ENCODE measurements at regions not wholly inside any gene's neighbourhood (a gene's known extent, or its start where the extent isn't known, plus 50 kb on each side); places are given as distances from the start of the nearest gene placed in this dataset.

DNA sequence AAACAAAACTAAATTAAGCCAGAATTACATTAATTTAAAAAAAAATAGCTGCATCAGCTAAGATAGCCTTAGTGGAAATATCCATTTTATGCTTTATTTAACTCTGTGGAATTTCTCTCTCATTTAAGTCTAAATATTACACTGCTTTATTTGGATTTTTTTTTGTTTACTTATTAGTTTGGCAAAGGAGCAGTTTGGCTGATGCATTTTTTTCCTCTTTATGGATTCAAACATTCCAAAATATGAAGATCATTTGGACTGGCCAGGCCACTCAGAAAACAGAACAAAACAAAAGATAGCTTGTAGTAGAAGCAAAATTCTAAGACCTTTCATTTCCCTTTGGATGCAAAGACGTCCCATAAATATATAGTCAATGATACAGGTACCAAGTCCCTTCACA, 707.3 kb upstream of the UBE2E2 start:
- no peak for DNase-seq

DNA sequence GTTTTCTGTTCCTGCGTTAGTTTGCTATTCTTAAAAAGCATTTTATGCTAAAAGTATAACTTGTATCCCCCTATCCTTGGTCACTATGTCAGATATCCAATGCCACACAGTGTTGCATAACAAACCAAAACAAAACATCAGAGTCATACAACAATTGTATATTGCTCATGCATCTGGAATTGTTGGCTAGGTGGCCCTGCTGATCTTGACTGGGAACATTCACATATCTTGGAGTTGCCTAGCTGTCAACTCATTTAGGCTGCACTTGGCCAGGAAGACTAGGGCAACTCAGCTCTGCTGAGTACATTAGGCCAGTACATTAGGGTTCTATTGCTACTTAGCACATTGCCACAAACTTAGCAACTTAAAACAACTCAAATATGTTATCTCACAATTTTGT, 706.5 kb upstream of the UBE2E2 start:
- no peak for DNase-seq

GRCh38 chr3:22506871-22507270, 696.3 kb upstream of the UBE2E2 start:
- DNase-seq = no peak

GRCh38 chr3:22507709-22508108, 695.4 kb upstream of the UBE2E2 start:
- DNase-seq = no peak

DNA sequence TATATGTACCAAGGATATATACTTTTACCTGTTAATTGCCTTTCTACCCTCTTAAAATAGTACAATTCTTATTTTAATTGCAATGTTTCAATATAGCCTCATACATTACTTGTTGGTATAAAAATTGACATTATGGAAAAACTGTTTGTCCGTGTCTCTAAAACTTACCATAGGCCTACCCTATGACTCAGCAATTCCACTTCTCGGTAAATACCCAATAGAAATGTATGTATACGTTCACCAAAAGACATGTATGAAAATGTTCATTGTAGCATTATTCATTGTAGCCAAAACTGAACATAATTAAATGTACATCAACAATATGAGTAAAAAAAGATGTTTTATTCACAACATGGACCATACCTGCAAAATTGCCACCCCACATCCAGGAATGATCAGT, 679.2 kb upstream of the UBE2E2 start:
- no peak for DNase-seq

DNA sequence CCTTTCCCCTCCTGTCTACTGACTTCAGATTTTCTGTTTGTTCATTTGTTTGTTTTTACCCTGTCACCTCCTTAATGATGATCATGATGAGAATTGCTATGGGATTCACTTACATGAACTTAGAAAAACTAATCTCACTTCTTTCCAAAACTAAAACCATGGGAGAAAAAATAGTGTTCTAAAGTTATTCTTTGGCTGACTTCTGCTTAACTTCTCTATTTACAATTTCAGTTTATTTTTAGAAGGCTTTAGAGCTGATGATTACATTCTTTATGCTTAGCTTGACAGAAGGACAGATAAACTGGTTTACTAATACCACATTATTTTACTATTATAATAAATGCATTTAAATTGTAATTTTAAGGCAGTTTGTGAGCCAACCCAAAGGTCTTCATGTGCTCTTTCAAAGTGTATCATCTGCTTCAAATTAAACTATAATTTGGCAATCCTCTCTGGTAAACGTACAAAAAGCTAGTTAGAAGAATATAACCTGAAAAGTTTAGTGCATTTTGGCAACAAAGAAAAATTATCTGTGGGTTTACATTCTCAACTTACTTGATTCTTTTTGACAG, 676.8 kb upstream of the UBE2E2 start:
- DNase-seq = no peak

- no peak for DNase-seq
Observed at GRCh38 chr3:22536541-22536940, 666.6 kb upstream of the UBE2E2 start.

GRCh38 chr3:22537560-22537959, 665.6 kb upstream of the UBE2E2 start:
- no peak for DNase-seq

DNA sequence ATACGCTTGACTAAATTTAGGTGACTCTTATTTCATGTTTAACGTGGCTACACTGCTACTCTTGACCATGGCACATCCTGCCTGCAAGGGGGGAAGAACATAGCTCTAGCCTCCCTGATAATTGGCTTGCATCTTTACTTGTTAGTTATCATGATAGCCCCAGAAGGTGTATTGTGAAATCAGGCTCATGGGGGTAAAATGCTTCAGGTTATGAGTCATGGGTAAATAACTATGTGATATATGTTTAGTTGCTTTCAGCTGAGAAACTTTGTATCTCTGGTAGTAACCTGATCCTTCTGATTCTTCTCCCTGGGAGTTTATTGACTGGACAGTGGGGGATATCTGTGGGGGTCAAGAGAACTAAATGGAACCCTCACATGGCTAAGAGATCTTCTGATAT, 660.8 kb upstream of the UBE2E2 start:
- no peak for DNase-seq

DNA sequence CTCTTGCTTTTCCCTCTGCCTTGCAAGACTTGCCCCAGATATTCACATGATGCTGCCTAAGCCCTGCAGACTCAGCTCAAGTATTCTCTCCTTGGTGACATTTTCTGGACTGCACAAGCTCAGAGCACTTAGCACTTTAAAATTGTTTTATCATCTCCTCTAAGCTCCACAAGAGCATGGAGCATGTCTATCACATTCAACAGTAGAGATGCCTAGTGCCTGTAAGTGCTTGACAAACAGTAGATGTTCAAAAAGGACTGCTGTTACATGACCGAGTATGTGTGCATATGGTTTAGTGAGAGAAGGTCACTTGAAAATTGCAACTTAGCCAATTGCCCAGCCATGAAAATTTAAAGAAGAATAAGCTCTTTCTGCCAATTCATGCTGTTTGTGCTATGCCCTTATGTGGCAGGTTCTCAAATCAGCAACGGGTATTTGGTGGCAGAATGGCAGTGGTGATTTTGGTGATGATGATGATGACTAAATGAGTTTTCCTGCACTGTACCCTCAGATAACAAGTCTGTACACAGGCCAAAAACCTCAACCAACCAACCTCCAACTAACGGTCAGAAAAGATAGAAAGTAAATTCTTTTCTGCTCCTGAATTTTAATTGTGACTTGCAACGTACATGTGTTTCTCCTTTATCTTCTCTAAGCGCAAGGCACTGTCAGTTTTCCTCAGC, 647.2 kb upstream of the UBE2E2 start:
- no peak for DNase-seq

- DNase-seq = no peak
Observed at GRCh38 chr3:22565393-22565792, 637.7 kb upstream of the UBE2E2 start.

DNA sequence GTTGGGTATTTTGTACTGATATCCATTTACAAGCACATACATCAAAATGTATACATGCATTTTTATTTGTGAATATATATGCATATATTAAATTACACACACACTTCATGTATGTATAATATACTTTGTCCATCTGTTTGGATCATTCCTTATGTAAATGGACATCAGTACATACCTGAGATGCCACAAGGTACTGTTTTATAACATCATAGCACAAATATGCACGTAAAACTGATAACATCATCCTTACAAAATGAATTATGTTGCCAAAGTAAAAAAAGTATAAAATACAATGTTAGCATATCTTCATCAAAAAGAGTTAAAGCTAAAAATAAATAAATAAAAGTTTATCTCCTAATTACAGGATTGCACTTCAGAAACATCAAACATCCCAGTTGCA, 634.8 kb upstream of the UBE2E2 start:
- no peak for DNase-seq

DNA sequence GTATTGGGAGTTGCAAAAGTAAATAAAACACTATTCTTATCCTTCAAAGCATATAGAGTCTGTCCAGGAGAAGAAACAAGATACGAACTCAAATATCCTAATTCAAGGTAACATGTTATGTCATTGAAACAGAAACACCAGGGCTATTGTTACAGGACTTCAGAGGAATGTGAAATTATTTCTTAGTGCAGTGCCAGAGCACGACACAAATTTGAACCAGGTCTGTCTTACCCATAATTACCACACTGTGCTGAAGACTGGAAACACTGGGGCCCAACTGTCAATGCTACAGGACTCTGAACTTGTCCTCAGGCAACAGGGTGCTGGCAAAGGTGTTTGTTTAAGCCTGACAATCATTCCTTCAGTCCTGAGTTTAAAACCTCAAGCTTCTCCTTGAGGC, 633.6 kb upstream of the UBE2E2 start:
- DNase-seq = no peak

GRCh38 chr3:22581007-22581406, 622.1 kb upstream of the UBE2E2 start:
- no peak for DNase-seq

DNA sequence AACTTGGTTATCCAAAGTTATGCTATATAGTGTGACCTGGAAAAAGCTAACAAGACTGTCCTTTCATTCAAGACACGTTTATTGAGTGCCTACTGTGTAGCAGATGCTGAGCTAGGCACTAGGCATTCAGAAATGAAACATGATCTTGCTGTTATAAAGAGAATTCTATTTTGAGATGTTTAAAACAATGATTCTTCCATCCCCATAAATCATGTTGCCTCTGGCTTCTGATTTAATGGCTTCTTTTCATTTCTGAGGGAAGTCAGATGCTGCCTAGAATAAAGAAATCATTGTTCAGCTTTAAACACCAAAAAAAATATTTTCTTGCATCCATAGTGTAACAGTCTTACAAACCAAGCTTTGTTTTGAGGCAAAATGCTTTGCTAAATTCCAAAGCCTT, 620.9 kb upstream of the UBE2E2 start:
- DNase-seq = no peak

- DNase-seq = no peak
Observed at GRCh38 chr3:22585504-22585903, 617.6 kb upstream of the UBE2E2 start.

DNA sequence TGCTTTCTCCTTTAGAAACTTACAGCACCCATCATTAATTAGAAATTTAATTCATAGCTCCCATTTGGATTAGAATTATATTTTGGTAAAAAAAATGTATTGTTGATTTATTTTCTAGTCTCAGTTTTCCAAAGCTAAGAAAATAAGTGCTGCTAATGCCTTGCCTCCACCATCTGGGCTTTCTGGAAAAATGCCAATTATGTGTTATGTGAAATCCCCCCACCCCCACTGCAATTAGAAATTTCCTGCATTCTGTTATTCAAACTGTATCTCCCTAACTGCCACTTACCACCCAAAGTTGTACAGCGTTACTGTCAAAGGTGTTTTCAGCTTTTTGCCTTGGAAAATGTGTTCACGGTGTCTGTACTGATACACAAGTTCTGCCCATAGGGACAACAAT, 617.2 kb upstream of the UBE2E2 start:
- DNase-seq = no peak

DNA sequence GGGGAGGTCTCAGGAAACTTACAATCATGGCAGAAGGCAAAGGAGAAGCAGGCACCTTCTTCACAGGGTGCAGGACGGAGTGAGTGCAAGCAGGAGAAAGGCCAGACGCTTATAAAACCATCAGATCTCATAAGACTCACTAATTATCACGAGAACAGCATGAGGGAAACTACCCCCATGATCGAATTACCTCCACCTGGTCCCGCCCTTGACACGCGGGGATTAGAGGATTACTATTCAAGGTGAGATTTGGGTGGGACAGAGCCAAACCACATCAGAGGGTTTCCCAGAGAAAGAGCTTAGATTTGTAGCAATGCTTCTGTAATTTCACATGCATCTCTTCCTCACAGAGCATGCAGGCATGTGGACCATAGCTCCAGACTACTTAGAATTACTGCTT, 615.7 kb upstream of the UBE2E2 start:
- DNase-seq = no peak

DNA sequence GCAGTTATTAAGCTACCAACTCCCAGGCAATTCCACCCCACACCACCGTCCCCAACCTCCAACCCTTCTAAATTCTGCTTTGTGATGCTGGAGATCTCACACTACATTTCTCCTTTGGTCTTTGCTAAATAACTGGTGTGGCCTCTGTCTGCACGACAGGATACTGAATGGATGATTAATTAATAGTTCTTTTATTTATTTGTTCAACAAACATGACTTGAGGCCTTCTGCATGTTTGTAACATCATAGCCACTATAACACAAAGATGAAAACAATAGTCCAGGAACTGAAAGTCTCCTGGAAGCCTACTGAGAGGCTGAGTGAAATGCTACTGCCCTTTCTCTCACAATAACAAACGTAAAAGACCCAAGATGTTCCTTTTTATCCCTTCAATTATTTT, 609.5 kb upstream of the UBE2E2 start:
- DNase-seq = no peak

DNA sequence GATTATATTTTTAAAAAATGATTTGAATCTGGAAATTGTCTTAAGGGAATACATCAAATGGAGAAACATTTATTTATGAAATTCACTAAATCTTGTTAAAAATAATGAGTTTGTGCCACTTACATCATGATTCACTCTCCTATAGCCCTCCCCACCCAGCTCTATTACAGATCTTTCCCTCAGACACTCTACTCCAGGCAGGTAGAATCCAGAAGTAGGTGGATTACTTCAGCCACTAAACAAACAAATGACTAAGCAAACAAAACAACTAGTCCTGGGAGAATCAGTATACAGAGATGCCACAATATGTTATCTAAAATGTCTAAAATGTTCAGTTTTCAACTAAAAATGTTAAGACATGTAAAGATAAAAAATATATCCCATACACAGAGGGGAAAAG, 608.1 kb upstream of the UBE2E2 start:
- no peak for DNase-seq

DNA sequence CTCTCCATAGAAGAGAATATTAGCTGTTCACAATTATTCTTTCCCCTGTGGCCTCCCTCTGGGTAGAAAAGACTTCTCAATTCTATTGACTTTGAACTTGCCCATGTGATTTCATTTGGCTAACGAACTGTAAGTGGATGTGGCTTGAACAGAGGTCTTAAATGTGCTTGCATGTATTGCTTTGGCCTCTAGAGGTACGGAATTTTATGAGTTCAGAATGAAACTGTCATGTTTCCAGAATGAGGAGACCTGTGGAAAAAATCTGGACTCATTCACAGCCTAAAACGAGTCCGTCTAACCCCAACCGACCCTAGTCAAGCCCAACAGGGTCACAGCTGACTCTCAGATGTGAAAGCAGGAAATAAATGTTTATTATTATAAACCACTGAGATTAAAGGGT, 596.7 kb upstream of the UBE2E2 start:
- no peak for DNase-seq

- DNase-seq = no peak
Observed at GRCh38 chr3:22606938-22607337, 596.2 kb upstream of the UBE2E2 start.

DNA sequence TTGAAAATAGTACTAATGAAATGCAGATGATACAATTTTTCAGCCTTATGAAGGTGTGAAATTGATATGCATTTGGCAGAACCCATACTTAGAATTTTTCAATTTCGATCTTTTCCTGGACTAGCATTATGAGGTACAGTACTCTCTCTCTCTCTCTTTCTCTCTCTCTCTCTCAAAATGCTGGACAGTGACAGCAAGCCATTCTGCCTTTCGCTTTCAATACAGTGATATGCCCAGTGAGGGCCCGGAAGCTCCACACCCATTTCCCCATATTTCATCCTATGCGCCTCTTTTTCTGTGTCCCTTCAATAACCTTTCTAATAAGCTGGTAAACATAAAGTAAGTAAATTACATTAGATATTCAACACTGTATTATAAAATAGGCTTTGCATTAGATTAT, 595.0 kb upstream of the UBE2E2 start:
- no peak for DNase-seq

- no peak for DNase-seq
Observed at GRCh38 chr3:22608721-22609120, 594.4 kb upstream of the UBE2E2 start.

DNA sequence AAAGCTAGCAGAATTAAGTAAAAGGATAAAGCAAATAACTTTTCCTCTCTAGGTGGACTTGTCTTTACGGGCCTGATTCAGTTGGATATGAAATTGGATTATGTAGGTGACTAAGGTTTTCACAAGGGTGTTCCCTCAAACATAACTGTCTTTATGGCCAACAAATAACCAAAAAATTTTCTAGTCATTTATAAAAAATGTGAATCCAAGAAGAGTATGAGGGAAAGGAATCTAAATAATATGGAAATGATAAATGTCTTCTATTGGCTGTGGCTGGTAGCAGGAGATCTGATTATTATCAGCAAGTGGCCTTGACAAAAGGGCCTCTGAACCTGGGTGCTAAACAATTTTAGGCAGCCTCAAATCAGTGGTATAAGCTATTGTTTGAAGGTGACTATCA, 594.0 kb upstream of the UBE2E2 start:
- DNase-seq = no peak
